Uterus (tissue), 2 donors: ENCODE measurements at regions not wholly inside any gene's neighbourhood (a gene's known extent, or its start where the extent isn't known, plus 50 kb on each side); places are given as distances from the start of the nearest gene placed in this dataset.

Experiments used
- CTCF ChIP-seq, 4 experiments: fragments of 200-600 bp in 2 of 4; fragments of 450-650 bp in 2 of 4; sonication (generic) in 2 of 4; IDR thresholded peaks; one replicate each; pipeline ENCODE4 v1.5.1; 2016 to 2019; ENCODE audit warnings: antibody characterized with exemption in 4 of 4, mild to moderate bottlenecking in 2 of 4, moderate library complexity in 1 of 4
- POLR2A ChIP-seq, 2 donors: fragments of 450-650 bp; IDR thresholded peaks; one replicate each; pipeline ENCODE4 v1.6.1; 2016; ENCODE audit warnings: antibody characterized with exemption in 2 of 2, mild to moderate bottlenecking in 1 of 2, moderate library complexity in 1 of 2

GRCh38 chr2:128549094-128549493 lies 230.4 kb upstream of the HS6ST1 start:
- TF ChIP-seq CTCF (IDR thresholded peaks at IDR 0.05) (no peak), POLR2A (IDR thresholded peaks at IDR 0.05) (no peak)
